GM23248 (cell line): ENCODE measurements at regions not wholly inside any gene's neighbourhood (a gene's known extent, or its start where the extent isn't known, plus 50 kb on each side); places are given as distances from the start of the nearest gene placed in this dataset.

Experiments
- DNase-seq: peaks from one replicate; pipeline ENCODE4 v3.0.0-alpha.2; 2015
- H2AFZ ChIP-seq: fragments of 200-600 bp; sonication (generic); 2 replicates; pipeline ENCODE4 v1.6.1; 2016; ENCODE audit warnings: antibody characterized with exemption
- H3F3A ChIP-seq: fragments of 200-600 bp; sonication (generic); 2 replicates; pipeline ENCODE4 v1.6.1; 2016; ENCODE audit warnings: mild to moderate bottlenecking, antibody characterized with exemption, mixed run types; ENCODE audit not compliant: insufficient read depth
- H3K27ac ChIP-seq: fragments of 200-600 bp; sonication (generic); 2 replicates; pipeline ENCODE4 v1.5.1; 2016; ENCODE audit warnings: mild to moderate bottlenecking
- H3K27me3 ChIP-seq: fragments of 200-600 bp; sonication (generic); replicated peaks from 2 replicates; pipeline ENCODE4 v1.6.1; 2016; ENCODE audit warnings: mild to moderate bottlenecking; ENCODE audit not compliant: insufficient read depth
- H3K36me3 ChIP-seq: fragments of 200-600 bp; sonication (generic); 2 replicates; pipeline ENCODE4 v1.6.1; 2016; ENCODE audit warnings: low read depth, mild to moderate bottlenecking
- H3K4me1 ChIP-seq: fragments of 200-600 bp; sonication (generic); 2 replicates; pipeline ENCODE4 v1.6.1; 2016; ENCODE audit warnings: mild to moderate bottlenecking; ENCODE audit not compliant: insufficient read depth
- H3K4me2 ChIP-seq: fragments of 200-600 bp; sonication (generic); one replicate; pipeline ENCODE4 v1.6.1; 2016; ENCODE audit warnings: mild to moderate bottlenecking; ENCODE audit not compliant: unreplicated experiment
- H3K4me3 ChIP-seq: fragments of 200-600 bp; sonication (generic); 2 replicates; pipeline ENCODE4 v1.5.1; 2016; ENCODE audit warnings: mild to moderate bottlenecking
- H3K79me2 ChIP-seq: fragments of 200-600 bp; sonication (generic); 2 replicates; pipeline ENCODE4 v1.6.1; 2016; ENCODE audit warnings: mild to moderate bottlenecking; ENCODE audit not compliant: insufficient read depth
- H3K9ac ChIP-seq: fragments of 200-600 bp; sonication (generic); 2 replicates; pipeline ENCODE4 v1.6.1; 2016; ENCODE audit warnings: mild to moderate bottlenecking
- H3K9me2 ChIP-seq: fragments of 200-600 bp; sonication (generic); 2 replicates; pipeline ENCODE4 v1.6.1; 2016; ENCODE audit warnings: mixed run types, mild to moderate bottlenecking, moderate library complexity; ENCODE audit not compliant: insufficient read depth
- H3K9me3 ChIP-seq: fragments of 200-600 bp; sonication (generic); one replicate; pipeline ENCODE4 v1.6.1; 2017; ENCODE audit warnings: low read depth
- H4K20me1 ChIP-seq: fragments of 200-600 bp; sonication (generic); 2 replicates; pipeline ENCODE4 v1.6.0; 2016; ENCODE audit not compliant: insufficient read depth
- EZH2 ChIP-seq: fragments of 200-600 bp; sonication (generic); IDR thresholded peaks from 2 replicates; pipeline ENCODE4 v1.6.1; 2018; ENCODE audit warnings: antibody characterized with exemption, mild to moderate bottlenecking; ENCODE audit not compliant: insufficient read depth, poor library complexity, severe bottlenecking
- EZH2phosphoT487 ChIP-seq: fragments of 200-600 bp; sonication (generic); IDR thresholded peaks from 2 replicates; pipeline ENCODE4 v1.6.1; 2018; ENCODE audit warnings: antibody characterized with exemption, moderate library complexity, mild to moderate bottlenecking, low read depth; ENCODE audit not compliant: insufficient read depth
- WGBS, 2 experiments: methylation state at CpG; one replicate each; pipeline ENCODE4 v1.1.6; 2015 to 2017; ENCODE audit warnings: low lambda C conversion rate in 2 of 2, low coverage in 1 of 2; ENCODE audit errors: missing lambda C conversion rate in 2 of 2; 5-methylcytosine and 5-hydroxymethylcytosine counted together
- in situ Hi-C: fragments of 300-500 bp; cut with MboI; formaldehyde crosslinking; loops from 2 replicates; pipeline ENCODE4 v1.15.0; 2020

DNA sequence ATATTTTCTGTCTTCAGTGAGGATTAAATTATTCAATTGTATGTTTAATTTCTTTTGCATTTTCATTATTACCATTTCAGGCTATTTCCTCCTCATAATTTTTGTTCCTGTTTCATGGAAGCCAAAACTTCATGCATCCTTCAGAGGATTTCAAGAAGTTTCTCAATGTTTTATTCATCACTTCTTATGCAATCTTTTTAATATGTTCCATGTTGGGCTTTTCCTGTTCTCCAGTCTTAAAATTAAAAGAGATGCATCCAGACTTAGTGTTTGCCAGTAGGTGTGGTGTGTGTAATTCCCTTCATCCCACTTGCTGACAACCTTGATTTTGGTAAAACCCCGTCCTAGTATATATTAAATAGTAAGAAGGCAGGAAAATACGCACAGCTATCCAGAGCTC is 190.0 kb downstream of the EN1 start:
- Histone ChIP-seq H3F3A (peaks cover 20% of the 10 kb centered on the region), H3K4me2 (no peak overlapping the region), H2AFZ (no peak overlapping the region), H3K9me3 (no peaks in the 10 kb centered on the region), H3K4me3 (no peak overlapping the region), H3K27me3 (no peaks in the 10 kb centered on the region), H3K36me3 (no peaks in the 10 kb centered on the region), H3K9ac (no peak overlapping the region), H3K9me2 (no peaks in the 10 kb centered on the region), H3K27ac (no peak overlapping the region), H4K20me1 (no peaks in the 10 kb centered on the region), H3K79me2 (no peaks in the 10 kb centered on the region), H3K4me1 (peaks cover 11% of the 10 kb centered on the region)
- 7 to 10% methylated on average over 2 of the region's 2 CpGs for WGBS, 2 experiments
- TF ChIP-seq EZH2 = no peak
- TF ChIP-seq EZH2phosphoT487 = no peak
- DNase-seq = peak; percentile 58
- in situ Hi-C loops = no loop called here

DNA sequence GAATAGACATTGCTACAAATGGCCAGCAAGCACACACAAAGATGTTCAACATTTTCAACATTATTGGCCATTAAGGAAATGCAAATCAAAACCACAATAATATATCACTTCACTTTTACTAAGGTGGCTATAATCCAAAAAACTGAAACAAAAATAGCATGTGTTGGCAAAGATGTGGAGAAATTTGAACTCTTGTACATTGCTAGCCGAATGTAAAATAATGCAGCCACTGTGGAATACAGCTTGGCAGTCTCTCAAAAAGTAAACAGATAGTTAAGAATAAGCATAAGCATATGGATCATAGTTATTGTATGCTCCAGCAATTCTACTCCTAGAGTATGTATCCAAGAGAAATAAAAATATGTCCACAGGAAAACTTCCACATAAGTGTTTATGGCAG is 192.5 kb downstream of the EN1 start:
- in situ Hi-C loops = no loop called here
- no peak overlapping the region for H2AFZ ChIP-seq
- no peaks in the 10 kb centered on the region for H3K9me2 ChIP-seq
- H3K27ac ChIP-seq = no peak overlapping the region
- H3K79me2 ChIP-seq = no peaks in the 10 kb centered on the region
- no peaks in the 10 kb centered on the region for H3K27me3 ChIP-seq
- H4K20me1 ChIP-seq = no peaks in the 10 kb centered on the region
- WGBS, 2 experiments = 60 to 69% methylated on average over 1 of the region's 1 CpG
- H3K9me3 ChIP-seq = peaks cover 4% of the 10 kb centered on the region
- peaks cover 11% of the 10 kb centered on the region for H3K4me1 ChIP-seq
- no peaks in the 10 kb centered on the region for H3K36me3 ChIP-seq
- H3K9ac ChIP-seq = no peak overlapping the region
- peaks cover 20% of the 10 kb centered on the region for H3F3A ChIP-seq
- no peak for DNase-seq
- H3K4me2 ChIP-seq = no peak overlapping the region
- TF ChIP-seq EZH2phosphoT487 (no peak), EZH2 (no peak)
- no peak overlapping the region for H3K4me3 ChIP-seq

DNA sequence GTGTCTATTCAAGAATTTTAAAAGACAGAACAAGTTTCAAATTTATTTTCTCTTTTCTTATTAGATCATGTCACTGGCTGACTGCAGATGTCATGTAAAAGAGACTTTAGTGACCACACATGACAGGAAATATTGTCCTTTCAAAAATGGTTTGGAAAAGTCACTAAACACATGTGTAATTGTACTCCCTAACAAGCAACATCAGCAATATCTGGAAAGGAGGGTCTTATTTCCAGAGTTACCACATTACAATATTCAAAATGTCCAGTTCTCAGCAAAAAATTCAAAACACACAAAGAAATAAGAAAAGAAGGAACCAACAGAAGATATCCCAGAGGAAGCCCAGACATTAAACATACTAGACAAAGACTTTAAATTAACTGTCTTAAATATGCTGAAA is 197.1 kb downstream of the EN1 start:
- Histone ChIP-seq H3K27ac (no peak overlapping the region), H3K4me3 (no peak overlapping the region), H3K4me1 (no peaks in the 10 kb centered on the region), H3K9ac (no peak overlapping the region), H3K4me2 (no peak overlapping the region), H3K9me3 (peaks cover 4% of the 10 kb centered on the region), H3K79me2 (no peaks in the 10 kb centered on the region), H3K27me3 (no peaks in the 10 kb centered on the region), H3F3A (no peaks in the 10 kb centered on the region), H2AFZ (no peak overlapping the region), H3K36me3 (no peaks in the 10 kb centered on the region), H3K9me2 (no peaks in the 10 kb centered on the region), H4K20me1 (no peaks in the 10 kb centered on the region)
- TF ChIP-seq EZH2 (no peak), EZH2phosphoT487 (no peak)
- DNase-seq = no peak
- in situ Hi-C loops = no loop called here

DNA sequence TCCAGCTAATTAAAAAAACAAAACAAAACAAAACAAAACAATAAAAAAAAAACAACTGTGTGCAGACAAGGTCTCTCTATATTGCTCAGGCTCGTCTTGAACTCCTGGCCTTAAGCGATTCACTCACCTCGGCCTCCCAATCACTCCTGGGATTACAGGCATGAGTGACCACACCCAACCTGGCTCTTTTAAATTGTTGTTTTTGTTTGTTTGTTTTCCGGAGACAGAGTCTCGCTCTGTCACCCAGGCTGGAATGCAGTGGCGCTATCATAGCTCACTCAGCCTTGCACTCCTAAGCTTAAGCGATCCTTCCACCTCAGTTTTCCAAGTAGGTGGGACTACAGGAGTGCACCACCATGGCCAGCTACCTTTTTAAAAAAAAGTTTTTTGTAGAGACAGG is 201.6 kb downstream of the EN1 start:
- Histone ChIP-seq H3K79me2 (no peaks in the 10 kb centered on the region), H4K20me1 (no peaks in the 10 kb centered on the region), H3F3A (peaks cover 11% of the 10 kb centered on the region; the same call in 1 of the 2 replicates), H2AFZ (no peak overlapping the region), H3K4me2 (no peak overlapping the region), H3K9me2 (no peaks in the 10 kb centered on the region), H3K27me3 (no peaks in the 10 kb centered on the region), H3K4me3 (no peak overlapping the region), H3K27ac (no peak overlapping the region), H3K9ac (no peak overlapping the region), H3K9me3 (peaks cover 4% of the 10 kb centered on the region), H3K36me3 (no peaks in the 10 kb centered on the region), H3K4me1 (peaks cover 16% of the 10 kb centered on the region)
- TF ChIP-seq EZH2 = no peak
- TF ChIP-seq EZH2phosphoT487 = no peak
- 96 to 98% methylated on average over 7 of the region's 7 CpGs for WGBS, 2 experiments
- in situ Hi-C loops = no loop called here
- no peak for DNase-seq

DNA sequence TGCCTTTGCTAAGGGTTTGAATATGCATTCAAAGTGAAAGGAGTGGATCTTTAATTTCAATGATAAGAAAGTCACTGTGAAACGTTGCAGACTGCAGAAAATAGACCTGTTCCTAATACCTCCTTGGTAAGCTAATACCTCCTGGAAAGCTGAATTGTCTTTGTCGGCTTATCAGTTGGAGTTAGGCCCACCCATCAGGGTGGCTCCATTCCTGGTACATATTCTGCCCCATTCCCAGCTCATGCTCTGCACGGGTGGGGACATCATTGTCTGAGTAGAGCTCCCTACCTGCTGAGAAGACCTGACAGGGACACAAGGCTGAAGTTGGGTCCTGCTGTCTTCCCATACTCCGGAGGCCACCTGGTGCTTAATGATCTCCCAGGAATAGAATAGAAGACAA is 203.3 kb downstream of the EN1 start:
- no peak for TF ChIP-seq EZH2phosphoT487
- no peak for TF ChIP-seq EZH2

More for the DNA sequence above, 203.3 kb downstream of the EN1 start:
- H3K9ac ChIP-seq = no peak overlapping the region
- no peaks in the 10 kb centered on the region for H3K79me2 ChIP-seq
- in situ Hi-C loops = no loop called here
- no peaks in the 10 kb centered on the region for H3K27me3 ChIP-seq
- no peak overlapping the region for H3K4me3 ChIP-seq
- no peaks in the 10 kb centered on the region for H3K9me2 ChIP-seq
- peaks cover 16% of the 10 kb centered on the region for H3K4me1 ChIP-seq
- no peak overlapping the region for H3K4me2 ChIP-seq
- WGBS, 2 experiments = 85 to 87% methylated on average over 4 of the region's 4 CpGs
- H4K20me1 ChIP-seq = no peaks in the 10 kb centered on the region
- no peaks in the 10 kb centered on the region for H3K9me3 ChIP-seq
- no peaks in the 10 kb centered on the region for H3K36me3 ChIP-seq
- DNase-seq = no peak
- H3K27ac ChIP-seq = no peak overlapping the region
- no peak overlapping the region for H2AFZ ChIP-seq
- H3F3A ChIP-seq = peaks cover 11% of the 10 kb centered on the region; the same call in 1 of the 2 replicates
